Endothelial cell (in vitro differentiated cells): ENCODE measurements at regions not wholly inside any gene's neighbourhood (a gene's known extent, or its start where the extent isn't known, plus 50 kb on each side); places are given as distances from the start of the nearest gene placed in this dataset.

Source experiments
- DNase-seq: peaks from one replicate; pipeline ENCODE4 v3.0.0; 2021; ENCODE audit warnings: low spot score
- H3K27ac Mint-ChIP-seq: one replicate; pipeline ENCODE4 v1.8.0; 2021; ENCODE audit warnings: mixed read lengths, inconsistent platforms; ENCODE audit not compliant: unreplicated experiment
- H3K27me3 Mint-ChIP-seq: one replicate; pipeline ENCODE4 v1.8.0; 2021; ENCODE audit warnings: mild to moderate bottlenecking, moderate library complexity, mixed read lengths, inconsistent platforms; ENCODE audit not compliant: unreplicated experiment
- H3K36me3 Mint-ChIP-seq: one replicate; pipeline ENCODE4 v1.8.0; 2021; ENCODE audit warnings: mild to moderate bottlenecking, low read depth, mixed read lengths, inconsistent platforms; ENCODE audit not compliant: unreplicated experiment
- H3K4me1 Mint-ChIP-seq: one replicate; pipeline ENCODE4 v1.8.0; 2021; ENCODE audit warnings: mild to moderate bottlenecking, mixed read lengths, inconsistent platforms; ENCODE audit not compliant: unreplicated experiment
- H3K4me3 Mint-ChIP-seq: one replicate; pipeline ENCODE4 v1.8.0; 2021; ENCODE audit warnings: mild to moderate bottlenecking, mixed read lengths, inconsistent platforms; ENCODE audit not compliant: unreplicated experiment
- H3K9me3 Mint-ChIP-seq: one replicate; pipeline ENCODE4 v1.8.0; 2021; ENCODE audit warnings: mixed read lengths, inconsistent platforms; ENCODE audit not compliant: unreplicated experiment
- TF ChIP-seq, protein P1 (sequence below): fragments of 200-600 bp; sonication (generic); IDR thresholded peaks from one replicate; pipeline ENCODE4 v1.5.0; 2021; ENCODE audit warnings: antibody characterized with exemption; ENCODE audit not compliant: unreplicated experiment

DNA sequence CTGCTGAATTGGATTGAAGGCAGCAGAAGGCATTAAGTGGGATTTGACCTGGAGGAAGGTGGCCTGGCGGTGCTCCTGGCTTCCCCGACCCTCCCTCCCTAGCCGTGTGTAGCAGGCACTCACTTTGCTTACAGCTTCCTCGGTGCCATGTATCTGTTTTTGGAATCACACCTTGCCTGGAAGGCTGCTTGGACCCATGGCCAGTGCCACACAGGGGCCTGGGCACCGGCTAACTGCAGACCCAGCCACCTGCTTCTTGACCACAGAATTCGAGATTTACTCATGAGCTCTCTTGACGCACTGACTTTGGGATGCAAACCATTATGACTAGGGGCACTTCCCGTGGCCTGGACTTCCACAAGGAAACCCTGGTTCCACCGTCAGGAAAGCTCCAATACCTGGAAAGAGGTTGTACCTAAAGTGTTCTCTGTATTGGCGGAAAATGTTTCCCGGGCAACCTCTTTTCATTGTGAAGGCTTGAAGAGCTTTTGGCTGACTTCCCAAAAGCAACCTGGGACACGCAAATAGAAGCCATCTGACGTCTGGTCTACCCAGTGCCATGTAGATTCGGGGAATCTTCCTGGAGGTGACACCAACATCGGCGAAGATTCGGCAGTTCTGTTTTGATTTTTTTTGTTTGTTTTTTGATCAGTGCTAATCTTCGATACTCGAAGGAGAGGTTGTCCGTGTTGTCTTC lies 125.6 kb upstream of the RTL1 start:
- Mint-ChIP-seq H3K27me3 (peaks cover 10% of the 10 kb centered on the region), H3K4me3 (no peak overlapping the region), H3K36me3 (no peaks in the 10 kb centered on the region), H3K27ac (no peak overlapping the region), H3K4me1 (no peaks in the 10 kb centered on the region), H3K9me3 (no peaks in the 10 kb centered on the region)
- TF ChIP-seq, protein P1, sequence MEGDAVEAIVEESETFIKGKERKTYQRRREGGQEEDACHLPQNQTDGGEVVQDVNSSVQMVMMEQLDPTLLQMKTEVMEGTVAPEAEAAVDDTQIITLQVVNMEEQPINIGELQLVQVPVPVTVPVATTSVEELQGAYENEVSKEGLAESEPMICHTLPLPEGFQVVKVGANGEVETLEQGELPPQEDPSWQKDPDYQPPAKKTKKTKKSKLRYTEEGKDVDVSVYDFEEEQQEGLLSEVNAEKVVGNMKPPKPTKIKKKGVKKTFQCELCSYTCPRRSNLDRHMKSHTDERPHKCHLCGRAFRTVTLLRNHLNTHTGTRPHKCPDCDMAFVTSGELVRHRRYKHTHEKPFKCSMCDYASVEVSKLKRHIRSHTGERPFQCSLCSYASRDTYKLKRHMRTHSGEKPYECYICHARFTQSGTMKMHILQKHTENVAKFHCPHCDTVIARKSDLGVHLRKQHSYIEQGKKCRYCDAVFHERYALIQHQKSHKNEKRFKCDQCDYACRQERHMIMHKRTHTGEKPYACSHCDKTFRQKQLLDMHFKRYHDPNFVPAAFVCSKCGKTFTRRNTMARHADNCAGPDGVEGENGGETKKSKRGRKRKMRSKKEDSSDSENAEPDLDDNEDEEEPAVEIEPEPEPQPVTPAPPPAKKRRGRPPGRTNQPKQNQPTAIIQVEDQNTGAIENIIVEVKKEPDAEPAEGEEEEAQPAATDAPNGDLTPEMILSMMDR = no peak
- no peak for DNase-seq

DNA sequence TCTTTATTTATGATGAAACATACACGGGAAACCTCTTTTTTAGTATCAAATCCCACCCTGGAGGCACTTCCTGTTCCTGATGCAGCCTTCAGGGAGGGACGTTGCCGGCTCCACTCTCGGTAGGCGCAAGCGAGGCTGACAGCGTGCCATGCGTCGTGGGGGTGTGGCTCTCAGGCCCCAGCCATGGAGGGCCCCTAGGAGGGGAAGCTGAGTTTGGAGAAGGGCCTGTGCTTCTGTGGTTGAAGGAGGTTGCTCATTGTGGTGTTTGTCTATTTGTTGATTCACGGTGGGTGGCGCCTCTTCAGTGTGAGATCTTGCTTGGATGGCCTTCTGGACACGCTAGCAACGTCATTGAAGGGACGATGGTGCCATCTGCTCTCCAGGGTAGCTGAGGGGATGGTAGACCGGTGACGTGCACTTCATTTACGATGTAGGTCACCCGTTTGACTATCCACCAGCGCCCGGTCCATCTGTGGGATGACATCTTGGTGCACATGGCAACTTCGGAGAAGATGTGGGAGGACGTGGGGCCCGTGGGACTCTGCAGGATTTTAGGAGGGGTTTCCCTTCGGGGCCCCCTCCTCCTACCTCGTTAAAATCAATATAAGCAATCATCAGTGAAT lies 126.3 kb upstream of the RTL1 start:
- H3K4me3 Mint-ChIP-seq = no peak overlapping the region
- DNase-seq = no peak
- no peak overlapping the region for H3K27ac Mint-ChIP-seq
- H3K27me3 Mint-ChIP-seq = peaks cover 10% of the 10 kb centered on the region
- no peaks in the 10 kb centered on the region for H3K4me1 Mint-ChIP-seq
- H3K36me3 Mint-ChIP-seq = no peaks in the 10 kb centered on the region
- H3K9me3 Mint-ChIP-seq = no peaks in the 10 kb centered on the region
- TF ChIP-seq, protein P1 = no peak

DNA sequence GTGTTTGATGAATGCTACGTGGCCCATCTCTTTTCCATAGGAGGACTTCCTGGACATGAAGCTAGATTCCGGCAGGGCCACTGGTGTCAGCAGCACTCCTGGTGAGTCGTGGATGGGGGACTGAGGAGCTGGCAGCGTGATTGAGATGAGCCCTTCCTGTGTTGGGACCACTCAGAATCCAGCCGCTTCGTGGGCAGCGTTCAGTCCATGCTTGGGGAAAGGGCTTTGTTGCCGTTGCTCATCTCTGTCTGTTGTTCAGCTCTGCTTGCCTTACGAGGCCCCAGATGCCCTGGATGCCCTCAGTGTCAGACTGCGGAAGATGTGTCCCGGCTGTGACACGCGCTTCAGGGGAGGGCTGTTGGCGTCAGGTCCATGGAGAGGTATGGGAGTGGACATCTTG lies 127.1 kb upstream of the RTL1 start:
- TF ChIP-seq, protein P1 = no peak
- Mint-ChIP-seq H3K27ac (no peak overlapping the region), H3K9me3 (no peaks in the 10 kb centered on the region), H3K4me3 (no peak overlapping the region), H3K27me3 (peaks cover 8% of the 10 kb centered on the region), H3K4me1 (no peaks in the 10 kb centered on the region), H3K36me3 (no peaks in the 10 kb centered on the region)
- DNase-seq = no peak

DNA sequence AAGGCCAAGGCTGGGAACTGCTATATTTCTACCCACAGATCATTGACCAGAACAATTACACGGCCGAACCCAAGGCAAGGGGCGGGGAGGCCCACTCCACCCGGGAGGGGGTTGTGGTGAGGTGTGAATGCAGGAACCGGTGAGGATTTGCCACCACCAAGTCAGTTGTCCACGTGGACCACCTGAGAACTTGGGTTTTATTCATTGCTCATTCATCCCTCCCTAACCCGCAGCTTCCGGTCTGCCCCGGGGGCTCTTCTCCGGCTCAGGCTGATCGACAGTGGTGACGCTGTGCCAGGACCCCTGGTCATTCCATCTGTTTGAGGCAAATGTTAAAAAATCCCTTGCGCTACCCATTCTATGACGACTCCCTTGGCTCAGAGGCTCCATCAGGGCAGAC lies 127.7 kb upstream of the RTL1 start:
- H3K4me1 Mint-ChIP-seq = no peaks in the 10 kb centered on the region
- H3K36me3 Mint-ChIP-seq = no peaks in the 10 kb centered on the region
- no peaks in the 10 kb centered on the region for H3K9me3 Mint-ChIP-seq
- no peak for DNase-seq
- TF ChIP-seq, protein P1 = no peak
- no peak overlapping the region for H3K4me3 Mint-ChIP-seq
- H3K27me3 Mint-ChIP-seq = peaks cover 8% of the 10 kb centered on the region
- no peak overlapping the region for H3K27ac Mint-ChIP-seq

DNA sequence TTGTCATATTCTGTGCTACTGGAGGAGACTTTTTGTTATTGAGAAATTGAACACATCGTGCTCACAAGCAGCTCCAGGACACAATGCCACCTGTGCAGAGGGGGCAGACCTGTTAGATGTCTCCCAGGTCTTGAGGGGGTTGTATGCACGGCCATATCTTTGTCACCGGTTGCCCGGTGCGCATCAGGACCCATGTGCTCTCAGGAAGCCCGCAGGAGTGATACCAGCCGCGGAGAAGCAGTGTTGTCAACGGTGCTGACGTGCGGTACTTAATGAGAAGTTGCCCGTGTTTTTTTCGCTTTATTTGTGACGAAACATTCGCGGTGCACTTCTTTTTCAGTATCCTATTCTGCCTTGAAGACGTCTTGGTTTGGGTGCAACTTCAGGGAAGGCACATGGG lies 128.2 kb upstream of the RTL1 start:
- no peak for DNase-seq
- TF ChIP-seq, protein P1 = no peak
- Mint-ChIP-seq H3K27ac (no peak overlapping the region), H3K27me3 (peaks cover 6% of the 10 kb centered on the region), H3K9me3 (no peaks in the 10 kb centered on the region), H3K4me1 (no peaks in the 10 kb centered on the region), H3K36me3 (no peaks in the 10 kb centered on the region), H3K4me3 (no peak overlapping the region)
